ENCODE measurements at regions not wholly inside any gene's neighbourhood (a gene's known extent, or its start where the extent isn't known, plus 50 kb on each side); places are given as distances from the start of the nearest gene placed in this dataset.

- in situ Hi-C loops (cut with HindIII; ENCODE audit: low pct_unique_long_range_greater_than_20kb, low sequenced_read_pairs) = no loop called here
- no peak for DNase-seq (ENCODE audit: low read depth in 1 of 2, low spot score in 1 of 2)
Measured at GRCh38 chr6:166075925-166076324, 91.7 kb downstream of the TBXT start.

DNA sequence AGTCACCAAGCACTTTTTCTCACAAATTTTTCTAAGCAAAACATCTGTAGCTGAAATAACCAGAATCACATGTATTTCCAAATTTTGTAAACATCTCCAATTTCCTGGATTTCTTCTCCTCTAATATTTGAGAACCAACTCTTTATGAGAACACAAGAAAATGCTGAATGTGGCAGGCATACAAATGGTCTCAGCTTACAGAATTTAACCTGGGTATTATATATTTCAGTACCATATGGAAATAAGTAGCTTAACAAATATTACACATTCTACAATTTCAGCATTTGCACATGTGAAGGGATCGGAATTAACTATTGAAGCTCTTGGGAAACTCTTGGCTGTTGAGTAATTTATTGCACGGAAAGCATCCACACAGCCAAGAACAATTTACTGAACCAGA lies 92.5 kb downstream of the TBXT start:
- in situ Hi-C loops (cut with HindIII; ENCODE audit: low pct_unique_long_range_greater_than_20kb, low sequenced_read_pairs) = no loop called here
- no peak for TF ChIP-seq JUND (IDR thresholded peaks at IDR 0.05; ENCODE audit: low read depth)
- no peak for DNase-seq (ENCODE audit: low read depth in 1 of 2, low spot score in 1 of 2)

More at GRCh38 chr6:166075925-166076324, 91.7 kb downstream of the TBXT start:
- TF ChIP-seq JUND (IDR thresholded peaks at IDR 0.05; ENCODE audit: low read depth) = no peak

GRCh38 chr6:166073082-166073481 lies 94.6 kb downstream of the TBXT start:
- in situ Hi-C loops (cut with HindIII; ENCODE audit: low pct_unique_long_range_greater_than_20kb, low sequenced_read_pairs) = no loop called here

GRCh38 chr6:166068768-166069167 lies 98.9 kb downstream of the TBXT start:
- no peak for DNase-seq (ENCODE audit: low read depth in 1 of 2, low spot score in 1 of 2)
- in situ Hi-C loops (cut with HindIII; ENCODE audit: low pct_unique_long_range_greater_than_20kb, low sequenced_read_pairs) = no loop called here
- TF ChIP-seq JUND (IDR thresholded peaks at IDR 0.05; ENCODE audit: low read depth) = no peak

More at GRCh38 chr6:166073082-166073481, 94.6 kb downstream of the TBXT start:
- no peak for TF ChIP-seq JUND (IDR thresholded peaks at IDR 0.05; ENCODE audit: low read depth)
- DNase-seq (ENCODE audit: low read depth in 1 of 2, low spot score in 1 of 2) = no peak

DNA sequence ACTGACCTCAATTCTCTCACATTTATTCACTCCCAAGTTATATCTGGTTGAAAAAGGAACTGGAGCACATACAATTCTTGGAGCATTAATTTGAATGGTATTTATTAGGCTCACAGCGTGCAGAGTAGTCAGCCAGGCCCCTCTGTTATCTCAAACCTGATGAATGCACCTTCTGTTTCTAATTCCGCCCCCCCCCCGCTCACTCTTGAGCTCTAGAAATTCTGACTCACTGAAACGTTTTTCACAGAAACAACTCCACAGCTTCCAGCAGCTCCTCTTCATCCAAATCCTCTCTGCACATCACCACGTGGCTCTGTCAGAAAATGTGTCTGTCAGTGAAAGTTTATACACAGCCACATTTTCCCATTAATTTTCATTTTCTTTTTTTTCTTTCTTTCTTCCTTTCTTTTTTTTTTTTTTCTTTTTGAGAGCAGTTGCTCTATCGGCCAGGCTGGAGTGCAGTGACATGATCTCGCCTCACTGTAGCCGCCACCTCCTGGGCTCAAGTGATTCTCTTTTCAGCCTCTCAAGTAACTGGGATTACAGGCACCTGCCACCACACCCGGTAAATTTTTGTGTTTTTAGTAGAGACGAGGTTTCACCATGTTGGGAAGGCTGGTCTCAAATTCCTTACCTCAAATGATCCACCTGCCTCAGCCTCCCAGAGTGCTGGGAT lies 109.4 kb downstream of the TBXT start:
- DNase-seq (ENCODE audit: low read depth in 1 of 2, low spot score in 1 of 2) = no peak
- in situ Hi-C loops (cut with HindIII; ENCODE audit: low pct_unique_long_range_greater_than_20kb, low sequenced_read_pairs) = no loop called here
- no peak for TF ChIP-seq JUND (IDR thresholded peaks at IDR 0.05; ENCODE audit: low read depth)

- in situ Hi-C loops (cut with HindIII; ENCODE audit: low pct_unique_long_range_greater_than_20kb, low sequenced_read_pairs) = no loop called here
- no peak for DNase-seq (ENCODE audit: low read depth in 1 of 2, low spot score in 1 of 2)
Measured at GRCh38 chr6:166057431-166057830, 110.2 kb downstream of the TBXT start.

GRCh38 chr6:166056637-166057036 lies 111.0 kb downstream of the TBXT start:
- TF ChIP-seq JUND (IDR thresholded peaks at IDR 0.05; ENCODE audit: low read depth) = no peak
- DNase-seq (ENCODE audit: low read depth in 1 of 2, low spot score in 1 of 2) = no peak
- in situ Hi-C loops (cut with HindIII; ENCODE audit: low pct_unique_long_range_greater_than_20kb, low sequenced_read_pairs) = no loop called here

More at GRCh38 chr6:166057431-166057830, 110.2 kb downstream of the TBXT start:
- TF ChIP-seq JUND (IDR thresholded peaks at IDR 0.05; ENCODE audit: low read depth) = no peak

- no peak for TF ChIP-seq JUND (IDR thresholded peaks at IDR 0.05; ENCODE audit: low read depth)
- DNase-seq (ENCODE audit: low read depth in 1 of 2, low spot score in 1 of 2) = no peak
- in situ Hi-C loops (cut with HindIII; ENCODE audit: low pct_unique_long_range_greater_than_20kb, low sequenced_read_pairs) = no loop called here
Measured at GRCh38 chr6:166055801-166056200, 111.8 kb downstream of the TBXT start.

- in situ Hi-C loops (cut with HindIII; ENCODE audit: low pct_unique_long_range_greater_than_20kb, low sequenced_read_pairs) = no loop called here
- no peak for TF ChIP-seq JUND (IDR thresholded peaks at IDR 0.05; ENCODE audit: low read depth)
- no peak for DNase-seq (ENCODE audit: low read depth in 1 of 2, low spot score in 1 of 2)
Measured at GRCh38 chr6:166052837-166053236, 114.8 kb downstream of the TBXT start.

DNA sequence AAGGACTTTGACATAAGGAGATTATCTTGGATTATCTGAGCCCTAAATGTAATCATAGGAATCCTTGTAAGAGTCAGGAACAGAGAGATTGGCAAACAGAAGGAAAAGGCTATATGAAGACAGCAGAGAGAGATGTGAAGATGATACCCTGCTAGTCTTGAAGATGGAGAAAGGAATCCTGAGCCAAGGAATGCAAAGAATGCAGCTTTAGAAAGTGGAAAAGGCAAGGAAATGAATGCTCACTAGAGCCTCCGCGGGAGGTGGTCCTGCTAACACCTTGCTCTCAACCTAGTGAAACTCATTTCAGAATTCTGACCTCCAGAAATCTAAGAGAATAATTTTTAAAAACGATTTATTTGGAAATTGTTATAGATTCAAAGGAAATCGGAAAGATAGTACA lies 117.1 kb downstream of the TBXT start:
- TF ChIP-seq JUND (IDR thresholded peaks at IDR 0.05; ENCODE audit: low read depth) = no peak
- in situ Hi-C loops (cut with HindIII; ENCODE audit: low pct_unique_long_range_greater_than_20kb, low sequenced_read_pairs) = no loop called here
- DNase-seq (ENCODE audit: low read depth in 1 of 2, low spot score in 1 of 2) = no peak

GRCh38 chr6:166046982-166047381 lies 120.7 kb downstream of the TBXT start:
- DNase-seq (ENCODE audit: low read depth in 1 of 2, low spot score in 1 of 2) = no peak
- TF ChIP-seq JUND (IDR thresholded peaks at IDR 0.05; ENCODE audit: low read depth) = no peak
- in situ Hi-C loops (cut with HindIII; ENCODE audit: low pct_unique_long_range_greater_than_20kb, low sequenced_read_pairs) = no loop called here

GRCh38 chr6:166046226-166046625 lies 121.4 kb downstream of the TBXT start:
- DNase-seq (ENCODE audit: low read depth in 1 of 2, low spot score in 1 of 2) = no peak
- TF ChIP-seq JUND (IDR thresholded peaks at IDR 0.05; ENCODE audit: low read depth) = no peak
- in situ Hi-C loops (cut with HindIII; ENCODE audit: low pct_unique_long_range_greater_than_20kb, low sequenced_read_pairs) = no loop called here

- in situ Hi-C loops (cut with HindIII; ENCODE audit: low pct_unique_long_range_greater_than_20kb, low sequenced_read_pairs) = no loop called here
- TF ChIP-seq JUND (IDR thresholded peaks at IDR 0.05; ENCODE audit: low read depth) = no peak
- no peak for DNase-seq (ENCODE audit: low read depth in 1 of 2, low spot score in 1 of 2)
Measured at GRCh38 chr6:166045860-166046200, 121.8 kb downstream of the TBXT start.

Measured in T47D (cell line).